ENCODE measurements at regions not wholly inside any gene's neighbourhood (a gene's known extent, or its start where the extent isn't known, plus 50 kb on each side); places are given as distances from the start of the nearest gene placed in this dataset.
A peak's percentile ranks its signal among the peaks of the same experiment; 100 is the strongest.

DNA sequence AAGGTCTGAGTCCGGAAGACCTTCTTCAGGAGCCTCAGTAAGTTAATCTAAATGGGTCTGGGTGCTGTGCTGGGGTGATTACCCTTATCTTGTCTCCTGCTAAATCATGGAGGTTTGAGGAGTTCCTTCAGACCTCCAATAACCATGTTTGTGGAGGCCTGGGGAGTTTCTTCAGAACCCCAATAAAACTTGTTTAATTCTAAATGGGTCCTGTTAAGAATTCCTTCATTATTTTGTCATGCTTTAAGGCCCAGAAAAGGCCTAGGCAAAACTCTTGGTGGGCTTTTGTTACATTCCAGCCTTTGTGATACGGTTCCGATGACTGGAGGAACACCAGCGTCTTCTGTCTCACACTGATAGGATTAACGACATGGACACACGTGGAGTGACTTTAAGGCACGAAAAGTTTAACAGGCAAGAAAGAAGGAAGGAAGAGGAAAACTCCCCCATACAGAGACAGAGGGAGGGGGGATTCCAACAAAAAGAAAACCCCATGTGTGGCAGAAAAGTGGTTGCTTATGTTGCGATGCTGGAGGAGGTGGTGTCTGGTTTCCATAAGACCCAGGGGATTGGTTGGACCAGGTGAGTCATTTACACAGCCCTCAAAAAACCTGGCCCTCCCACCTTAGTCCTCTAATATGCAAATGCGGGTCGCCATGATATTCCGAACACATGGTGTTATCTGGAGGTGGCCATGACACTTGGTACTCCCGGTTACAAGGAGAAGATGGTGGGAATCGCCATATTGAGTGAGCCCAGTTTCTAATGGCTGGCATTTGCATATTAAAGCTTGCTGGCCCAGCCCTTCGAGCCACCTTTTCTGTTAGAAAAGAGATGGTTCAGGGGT lies 72.6 kb upstream of the MFGE8 start (continued):
- no peak for TF ChIP-seq CTCF (IDR thresholded peaks at IDR 0.05 in 2 of 3, conservative IDR thresholded peaks at IDR 0.05 in 1 of 3; ENCODE audit: insufficient read depth in 2 of 3, low read depth in 1 of 3, low read length in 3 of 3)
- TF ChIP-seq NCOA6 (IDR thresholded peaks at IDR 0.05) = no peak
- no peak; the same call in 1 of the 2 replicates for TF ChIP-seq BCOR (IDR thresholded peaks at IDR 0.05)
- no peak for TF ChIP-seq ETV5 (CRISPR knock-in tag; IDR thresholded peaks at IDR 0.05; ENCODE audit: low read depth)
- no peak for TF ChIP-seq NONO (IDR thresholded peaks at IDR 0.05; ENCODE audit: low read depth in 2 of 2, low read length in 1 of 2)
- TF ChIP-seq CCAR2 (IDR thresholded peaks at IDR 0.05; ENCODE audit: low read depth, low read length) = no peak
- TF ChIP-seq, protein P1, sequence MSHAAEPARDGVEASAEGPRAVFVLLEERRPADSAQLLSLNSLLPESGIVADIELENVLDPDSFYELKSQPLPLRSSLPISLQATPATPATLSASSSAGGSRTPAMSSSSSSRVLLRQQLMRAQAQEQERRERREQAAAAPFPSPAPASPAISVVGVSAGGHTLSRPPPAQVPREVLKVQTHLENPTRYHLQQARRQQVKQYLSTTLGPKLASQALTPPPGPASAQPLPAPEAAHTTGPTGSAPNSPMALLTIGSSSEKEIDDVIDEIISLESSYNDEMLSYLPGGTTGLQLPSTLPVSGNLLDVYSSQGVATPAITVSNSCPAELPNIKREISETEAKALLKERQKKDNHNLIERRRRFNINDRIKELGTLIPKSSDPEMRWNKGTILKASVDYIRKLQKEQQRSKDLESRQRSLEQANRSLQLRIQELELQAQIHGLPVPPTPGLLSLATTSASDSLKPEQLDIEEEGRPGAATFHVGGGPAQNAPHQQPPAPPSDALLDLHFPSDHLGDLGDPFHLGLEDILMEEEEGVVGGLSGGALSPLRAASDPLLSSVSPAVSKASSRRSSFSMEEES (CRISPR knock-in tag; IDR thresholded peaks at IDR 0.05) = no peak
- no peak for TF ChIP-seq ZNF780A (CRISPR knock-in tag; IDR thresholded peaks at IDR 0.05)
- no peak for TF ChIP-seq HLTF (IDR thresholded peaks at IDR 0.05)
- TF ChIP-seq GATAD2B (IDR thresholded peaks at IDR 0.05; ENCODE audit: borderline replicate concordance) = 0 out of 2 replicates have a peak, but pooled peaks have one; percentile 11
- TF ChIP-seq, protein P2, sequence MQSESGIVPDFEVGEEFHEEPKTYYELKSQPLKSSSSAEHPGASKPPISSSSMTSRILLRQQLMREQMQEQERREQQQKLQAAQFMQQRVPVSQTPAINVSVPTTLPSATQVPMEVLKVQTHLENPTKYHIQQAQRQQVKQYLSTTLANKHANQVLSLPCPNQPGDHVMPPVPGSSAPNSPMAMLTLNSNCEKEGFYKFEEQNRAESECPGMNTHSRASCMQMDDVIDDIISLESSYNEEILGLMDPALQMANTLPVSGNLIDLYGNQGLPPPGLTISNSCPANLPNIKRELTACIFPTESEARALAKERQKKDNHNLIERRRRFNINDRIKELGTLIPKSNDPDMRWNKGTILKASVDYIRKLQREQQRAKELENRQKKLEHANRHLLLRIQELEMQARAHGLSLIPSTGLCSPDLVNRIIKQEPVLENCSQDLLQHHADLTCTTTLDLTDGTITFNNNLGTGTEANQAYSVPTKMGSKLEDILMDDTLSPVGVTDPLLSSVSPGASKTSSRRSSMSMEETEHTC (IDR thresholded peaks at IDR 0.05) = no peak
- TF ChIP-seq HDAC8 (tag; IDR thresholded peaks at IDR 0.05) = 0 out of 2 replicates have a peak, but pooled peaks have one; percentile 28
- TF ChIP-seq SETDB1 (IDR thresholded peaks at IDR 0.05; ENCODE audit: low read length) = no peak
- no peak for TF ChIP-seq PHB (CRISPR knock-in tag; IDR thresholded peaks at IDR 0.05)
- no peak; the same call in 1 of the 2 replicates for TF ChIP-seq RFX1 (IDR thresholded peaks at IDR 0.05)
- TF ChIP-seq, protein P3, sequence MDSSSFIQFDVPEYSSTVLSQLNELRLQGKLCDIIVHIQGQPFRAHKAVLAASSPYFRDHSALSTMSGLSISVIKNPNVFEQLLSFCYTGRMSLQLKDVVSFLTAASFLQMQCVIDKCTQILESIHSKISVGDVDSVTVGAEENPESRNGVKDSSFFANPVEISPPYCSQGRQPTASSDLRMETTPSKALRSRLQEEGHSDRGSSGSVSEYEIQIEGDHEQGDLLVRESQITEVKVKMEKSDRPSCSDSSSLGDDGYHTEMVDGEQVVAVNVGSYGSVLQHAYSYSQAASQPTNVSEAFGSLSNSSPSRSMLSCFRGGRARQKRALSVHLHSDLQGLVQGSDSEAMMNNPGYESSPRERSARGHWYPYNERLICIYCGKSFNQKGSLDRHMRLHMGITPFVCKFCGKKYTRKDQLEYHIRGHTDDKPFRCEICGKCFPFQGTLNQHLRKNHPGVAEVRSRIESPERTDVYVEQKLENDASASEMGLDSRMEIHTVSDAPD (CRISPR knock-in tag; IDR thresholded peaks at IDR 0.05) = no peak
- no peak for TF ChIP-seq DNMT1 (IDR thresholded peaks at IDR 0.05)
- no peak for TF ChIP-seq FOXO4 (CRISPR knock-in tag; IDR thresholded peaks at IDR 0.05)

Measured in K562 (cell line).